C4-2B (cell line): ENCODE measurements at regions not wholly inside any gene's neighbourhood (a gene's known extent, or its start where the extent isn't known, plus 50 kb on each side); places are given as distances from the start of the nearest gene placed in this dataset.

Source experiments
- H3K27ac ChIP-seq: fragments of 450-650 bp; 2 replicates; pipeline ENCODE4 v1.5.1; 2017
- ZFX ChIP-seq: fragments of 450-650 bp; IDR thresholded peaks from 2 replicates; pipeline ENCODE4 v1.6.1; 2017
- TF ChIP-seq, protein P1 (sequence below): fragments of 450-650 bp; conservative IDR thresholded peaks from 2 replicates; pipeline ENCODE4 v1.5.1; 2017; ENCODE audit warnings: mild to moderate bottlenecking

- TF ChIP-seq, protein P1, sequence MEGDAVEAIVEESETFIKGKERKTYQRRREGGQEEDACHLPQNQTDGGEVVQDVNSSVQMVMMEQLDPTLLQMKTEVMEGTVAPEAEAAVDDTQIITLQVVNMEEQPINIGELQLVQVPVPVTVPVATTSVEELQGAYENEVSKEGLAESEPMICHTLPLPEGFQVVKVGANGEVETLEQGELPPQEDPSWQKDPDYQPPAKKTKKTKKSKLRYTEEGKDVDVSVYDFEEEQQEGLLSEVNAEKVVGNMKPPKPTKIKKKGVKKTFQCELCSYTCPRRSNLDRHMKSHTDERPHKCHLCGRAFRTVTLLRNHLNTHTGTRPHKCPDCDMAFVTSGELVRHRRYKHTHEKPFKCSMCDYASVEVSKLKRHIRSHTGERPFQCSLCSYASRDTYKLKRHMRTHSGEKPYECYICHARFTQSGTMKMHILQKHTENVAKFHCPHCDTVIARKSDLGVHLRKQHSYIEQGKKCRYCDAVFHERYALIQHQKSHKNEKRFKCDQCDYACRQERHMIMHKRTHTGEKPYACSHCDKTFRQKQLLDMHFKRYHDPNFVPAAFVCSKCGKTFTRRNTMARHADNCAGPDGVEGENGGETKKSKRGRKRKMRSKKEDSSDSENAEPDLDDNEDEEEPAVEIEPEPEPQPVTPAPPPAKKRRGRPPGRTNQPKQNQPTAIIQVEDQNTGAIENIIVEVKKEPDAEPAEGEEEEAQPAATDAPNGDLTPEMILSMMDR: no peak
- TF ChIP-seq ZFX: no peak
- no peak overlapping the region for H3K27ac ChIP-seq
Measured at GRCh38 chr19:27767234-27767633, 1445.7 kb downstream of the UQCRFS1 start.

- no peak for TF ChIP-seq ZFX
- TF ChIP-seq, protein P1: no peak
- no peak overlapping the region for H3K27ac ChIP-seq
Measured at GRCh38 chr19:27765912-27766725, 1446.8 kb downstream of the UQCRFS1 start.

DNA sequence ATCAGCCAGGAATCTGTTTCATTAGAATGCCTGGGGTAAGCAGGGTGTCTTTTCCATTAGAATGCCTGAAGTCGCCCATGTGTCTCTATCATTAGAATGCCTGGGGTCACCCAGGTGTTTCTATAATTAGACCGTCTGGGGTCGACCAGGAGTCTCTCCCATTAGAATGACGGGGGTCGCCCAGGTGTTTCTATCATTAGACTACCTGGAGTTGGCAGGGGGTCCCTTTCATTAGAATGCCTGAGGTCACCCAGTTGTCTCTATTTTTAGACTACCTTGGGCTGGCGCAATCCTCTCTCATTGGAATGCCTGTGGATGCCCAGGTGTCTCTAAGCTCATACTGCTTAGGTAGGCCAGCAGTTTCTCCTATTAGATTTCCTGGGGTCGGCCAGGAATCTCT is 1447.6 kb downstream of the UQCRFS1 start:
- H3K27ac ChIP-seq: no peak overlapping the region
- TF ChIP-seq, protein P1: no peak
- no peak for TF ChIP-seq ZFX

DNA sequence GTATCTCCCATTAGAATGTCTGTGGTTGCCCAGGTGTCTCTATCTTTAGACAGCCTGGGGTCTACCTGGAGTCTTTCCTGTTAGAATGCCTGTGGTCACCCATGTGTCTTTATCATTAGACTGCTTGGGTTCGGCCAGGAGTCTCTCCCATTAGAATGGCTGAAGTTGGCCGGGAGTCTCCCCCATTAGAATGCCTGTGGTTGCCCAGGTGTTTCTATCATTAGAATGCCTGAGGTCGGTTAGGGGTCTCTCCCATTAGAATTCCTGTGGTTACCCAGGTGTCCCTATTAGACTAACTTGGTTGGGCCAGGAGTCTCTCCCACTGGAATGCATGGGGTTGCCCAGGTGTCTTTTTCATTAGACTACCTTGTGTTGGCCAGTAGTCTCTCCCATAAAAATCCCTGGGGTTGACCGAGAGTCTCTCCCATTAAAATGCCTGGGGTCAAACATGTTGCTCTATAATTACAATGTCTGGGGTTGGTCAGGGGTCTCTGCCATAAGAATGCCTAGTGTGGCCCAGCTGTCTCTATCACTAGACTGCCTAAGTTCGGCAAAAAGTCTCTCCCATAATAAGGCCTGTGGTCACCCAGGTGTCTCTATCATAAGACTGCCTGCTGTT is 1448.7 kb downstream of the UQCRFS1 start:
- no peak overlapping the region for H3K27ac ChIP-seq

GRCh38 chr19:27762933-27763332 is 1450.0 kb downstream of the UQCRFS1 start:
- TF ChIP-seq, protein P1: no peak
- TF ChIP-seq ZFX: no peak
- H3K27ac ChIP-seq: no peak overlapping the region

More for the DNA sequence above, 1448.7 kb downstream of the UQCRFS1 start:
- TF ChIP-seq, protein P1: no peak
- TF ChIP-seq ZFX: no peak

GRCh38 chr19:27759896-27760295 is 1453.1 kb downstream of the UQCRFS1 start:
- TF ChIP-seq, protein P1: no peak
- TF ChIP-seq ZFX: no peak

More at GRCh38 chr19:27759896-27760295, 1453.1 kb downstream of the UQCRFS1 start:
- H3K27ac ChIP-seq: no peak overlapping the region
